ENCODE measurements at regions not wholly inside any gene's neighbourhood (a gene's known extent, or its start where the extent isn't known, plus 50 kb on each side); places are given as distances from the start of the nearest gene placed in this dataset.

DNA sequence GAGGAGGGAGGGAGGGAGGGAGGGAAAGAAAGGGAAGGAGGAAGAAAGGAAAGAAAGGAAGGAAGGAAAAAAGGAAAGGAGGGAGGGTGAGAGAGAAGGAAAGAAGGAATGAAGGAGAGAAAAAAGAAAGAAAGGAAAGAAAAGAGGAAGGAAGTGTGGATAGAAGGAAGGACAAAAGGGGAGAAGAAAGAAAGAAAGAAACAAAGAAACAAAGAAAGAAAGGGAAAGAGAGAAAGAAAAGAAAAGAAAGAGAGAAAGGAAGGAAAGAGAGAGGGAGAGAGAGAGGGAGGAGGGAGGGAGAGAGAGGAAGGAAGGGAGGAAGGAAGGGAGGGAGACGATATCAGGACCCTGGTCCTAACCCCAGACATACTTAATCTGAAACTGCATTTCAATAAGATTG lies 146.2 kb upstream of the ZC3H11B start:
- TF ChIP-seq, protein P1, sequence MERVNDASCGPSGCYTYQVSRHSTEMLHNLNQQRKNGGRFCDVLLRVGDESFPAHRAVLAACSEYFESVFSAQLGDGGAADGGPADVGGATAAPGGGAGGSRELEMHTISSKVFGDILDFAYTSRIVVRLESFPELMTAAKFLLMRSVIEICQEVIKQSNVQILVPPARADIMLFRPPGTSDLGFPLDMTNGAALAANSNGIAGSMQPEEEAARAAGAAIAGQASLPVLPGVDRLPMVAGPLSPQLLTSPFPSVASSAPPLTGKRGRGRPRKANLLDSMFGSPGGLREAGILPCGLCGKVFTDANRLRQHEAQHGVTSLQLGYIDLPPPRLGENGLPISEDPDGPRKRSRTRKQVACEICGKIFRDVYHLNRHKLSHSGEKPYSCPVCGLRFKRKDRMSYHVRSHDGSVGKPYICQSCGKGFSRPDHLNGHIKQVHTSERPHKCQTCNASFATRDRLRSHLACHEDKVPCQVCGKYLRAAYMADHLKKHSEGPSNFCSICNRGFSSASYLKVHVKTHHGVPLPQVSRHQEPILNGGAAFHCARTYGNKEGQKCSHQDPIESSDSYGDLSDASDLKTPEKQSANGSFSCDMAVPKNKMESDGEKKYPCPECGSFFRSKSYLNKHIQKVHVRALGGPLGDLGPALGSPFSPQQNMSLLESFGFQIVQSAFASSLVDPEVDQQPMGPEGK (CRISPR knock-in tag; IDR thresholded peaks at IDR 0.05; ENCODE audit: borderline replicate concordance), result no peak
- TF ChIP-seq OSR1 (CRISPR knock-in tag; IDR thresholded peaks at IDR 0.05) (no peak), GLIS3 (CRISPR knock-in tag; IDR thresholded peaks at IDR 0.05) (no peak), ZFP30 (CRISPR knock-in tag; IDR thresholded peaks at IDR 0.05) (no peak), ARNTL (CRISPR knock-in tag; IDR thresholded peaks at IDR 0.05; ENCODE audit: borderline replicate concordance, low read depth) (no peak), RARB (CRISPR knock-in tag; IDR thresholded peaks at IDR 0.05) (no peak), CSDC2 (CRISPR knock-in tag; IDR thresholded peaks at IDR 0.05) (no peak), ZNF70 (CRISPR knock-in tag; IDR thresholded peaks at IDR 0.05) (no peak)
- TF ChIP-seq, protein P2, sequence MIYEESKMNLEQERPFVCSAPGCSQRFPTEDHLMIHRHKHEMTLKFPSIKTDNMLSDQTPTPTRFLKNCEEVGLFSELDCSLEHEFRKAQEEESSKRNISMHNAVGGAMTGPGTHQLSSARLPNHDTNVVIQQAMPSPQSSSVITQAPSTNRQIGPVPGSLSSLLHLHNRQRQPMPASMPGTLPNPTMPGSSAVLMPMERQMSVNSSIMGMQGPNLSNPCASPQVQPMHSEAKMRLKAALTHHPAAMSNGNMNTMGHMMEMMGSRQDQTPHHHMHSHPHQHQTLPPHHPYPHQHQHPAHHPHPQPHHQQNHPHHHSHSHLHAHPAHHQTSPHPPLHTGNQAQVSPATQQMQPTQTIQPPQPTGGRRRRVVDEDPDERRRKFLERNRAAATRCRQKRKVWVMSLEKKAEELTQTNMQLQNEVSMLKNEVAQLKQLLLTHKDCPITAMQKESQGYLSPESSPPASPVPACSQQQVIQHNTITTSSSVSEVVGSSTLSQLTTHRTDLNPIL (CRISPR knock-in tag; IDR thresholded peaks at IDR 0.05; ENCODE audit: low read depth), result no peak

Data from SK-N-SH treated with all-trans-retinoic acid at 6 μM for 48 hours (cell line).